ENCODE measurements at regions not wholly inside any gene's neighbourhood (a gene's known extent, or its start where the extent isn't known, plus 50 kb on each side); places are given as distances from the start of the nearest gene placed in this dataset.
A peak's percentile ranks its signal among the peaks of the same experiment; 100 is the strongest.
"Not testable (repeated sequence)": the region's sequence is repeated elsewhere in the genome, so short reads cannot be mapped to it uniquely, and the experiment has no call there.

DNA sequence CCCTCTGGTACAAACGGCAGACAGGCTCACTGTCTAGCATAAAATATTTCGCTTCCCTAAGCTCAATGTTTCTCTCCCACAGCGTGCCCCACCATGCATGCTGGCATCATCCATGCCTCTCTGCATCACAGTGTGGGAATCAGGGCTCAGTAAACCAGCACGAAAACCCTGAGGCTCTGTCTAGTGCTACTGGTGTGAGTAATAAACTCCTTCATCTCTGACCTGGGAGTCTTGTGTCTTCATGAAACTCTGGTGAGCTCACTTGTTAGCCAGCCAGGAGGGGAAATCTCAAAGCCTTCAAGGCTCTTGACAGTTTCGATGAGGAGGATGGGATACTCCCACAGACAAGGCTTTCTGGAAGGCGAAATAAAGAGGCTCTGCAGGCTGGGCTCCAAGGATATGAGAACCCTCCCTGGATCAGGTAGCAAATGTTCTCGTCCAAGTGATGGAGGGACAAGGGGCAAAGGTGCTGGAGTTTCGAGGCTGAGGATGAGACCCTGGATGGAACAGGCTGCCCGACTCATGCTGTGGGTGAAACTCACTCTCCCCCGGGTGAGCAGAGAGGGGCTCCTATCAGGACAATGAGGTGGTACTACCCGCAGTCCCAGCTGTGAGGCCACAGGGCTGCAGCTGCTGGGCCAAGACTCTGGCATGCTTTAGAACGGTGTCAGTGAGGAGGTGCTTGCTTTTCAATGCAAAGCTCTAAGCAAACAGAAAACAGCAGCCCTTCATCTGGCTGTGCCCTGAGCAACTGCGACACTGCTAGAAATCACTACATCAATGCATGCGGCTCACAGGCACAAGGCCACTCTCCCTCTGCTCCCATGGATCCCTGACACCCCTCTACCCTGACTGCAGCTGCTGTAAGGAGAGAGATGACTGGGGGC lies 69.3 kb downstream of the SHANK2 start:
- DNase-seq (ENCODE audit: low read depth): no peak

DNA sequence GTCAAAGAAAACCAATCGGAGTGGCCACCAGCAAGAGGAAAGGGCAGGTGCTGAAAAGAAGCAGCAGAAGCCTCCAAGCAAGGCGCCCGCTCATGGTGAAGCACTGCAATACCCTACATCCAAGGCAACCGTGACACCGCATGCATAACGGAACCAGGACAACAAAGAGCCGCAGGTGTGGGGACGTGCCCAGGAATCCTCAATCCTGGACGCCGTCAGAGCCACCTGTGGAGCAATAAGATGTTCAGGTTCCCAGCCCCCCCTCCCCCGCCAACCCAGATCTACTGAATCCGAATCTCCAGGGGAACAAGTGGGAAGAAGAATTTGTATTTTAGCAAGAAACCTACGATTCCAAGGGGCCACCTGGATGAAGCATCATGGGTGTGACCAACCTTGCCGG lies 70.8 kb downstream of the SHANK2 start:
- no peak for DNase-seq (ENCODE audit: low read depth)

DNA sequence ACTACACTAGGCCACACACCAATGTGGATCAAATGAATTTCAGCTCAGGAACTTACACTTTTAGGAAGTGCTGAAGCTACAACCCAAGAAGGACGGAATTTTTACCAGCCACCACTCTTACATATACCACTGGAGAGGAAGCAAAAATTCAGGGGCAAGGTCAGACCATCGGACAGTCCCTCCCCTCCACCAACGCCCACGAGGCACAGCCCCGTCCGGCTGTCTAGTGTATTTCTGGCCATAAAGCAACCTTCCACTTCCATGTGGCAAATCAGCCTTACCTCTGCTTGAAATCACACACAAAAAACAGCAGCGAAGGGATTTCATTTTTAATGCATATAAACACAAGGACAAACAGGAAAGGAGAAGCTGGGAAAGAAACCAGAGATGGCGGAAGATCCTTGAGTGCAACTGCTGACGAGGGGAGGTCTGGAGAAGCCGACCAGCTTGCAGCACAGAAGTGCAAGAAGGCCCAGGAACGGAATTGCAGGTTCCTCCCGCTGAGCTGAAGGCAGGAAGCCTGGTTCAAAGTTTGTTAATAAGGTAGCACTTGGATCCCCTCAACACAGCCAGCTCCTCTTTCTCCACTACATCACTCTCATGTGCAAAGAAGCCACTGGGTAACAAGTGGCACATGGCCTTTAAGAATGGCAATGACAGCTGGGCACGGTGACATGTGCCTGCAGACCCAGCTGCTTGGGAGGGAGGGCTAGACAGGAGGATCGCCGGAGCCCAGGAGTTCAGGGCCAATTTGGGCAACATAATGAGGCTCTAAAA lies 71.5 kb downstream of the SHANK2 start:
- DNase-seq (ENCODE audit: low read depth): no peak

DNA sequence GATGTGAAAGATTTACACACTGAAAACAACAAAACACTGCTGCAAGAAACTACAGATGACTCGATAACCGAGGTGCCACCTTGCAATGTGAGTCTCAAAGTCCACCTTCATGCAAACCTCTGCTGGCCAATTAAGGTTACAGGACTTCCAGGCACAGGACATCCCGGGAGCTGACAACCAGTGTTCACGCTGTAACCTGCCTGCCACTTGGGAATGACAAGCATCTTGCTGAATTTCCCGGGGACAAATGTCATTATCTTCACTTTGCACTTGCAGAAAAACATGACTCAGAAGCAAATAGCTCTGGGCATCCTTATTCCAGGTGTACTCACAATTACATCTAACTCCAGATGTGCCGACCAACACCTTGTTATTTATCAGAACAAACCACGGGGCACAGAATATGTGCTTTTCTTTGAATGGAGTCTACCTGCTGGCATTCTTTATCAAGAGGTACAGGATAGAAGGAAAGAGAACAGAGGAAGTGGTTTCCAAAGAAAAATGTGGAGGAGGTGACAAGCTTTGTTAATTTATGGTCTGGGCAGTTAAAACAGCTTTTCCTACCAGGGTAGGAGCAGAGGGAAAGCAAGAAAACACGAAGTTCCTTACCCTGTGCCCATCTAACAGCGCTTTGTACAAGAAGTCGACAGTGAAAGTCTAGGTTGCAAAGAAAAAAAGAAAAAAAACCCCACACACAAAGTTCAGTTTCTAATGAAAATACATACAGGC lies 72.3 kb downstream of the SHANK2 start:
- no peak for DNase-seq (ENCODE audit: low read depth)

DNA sequence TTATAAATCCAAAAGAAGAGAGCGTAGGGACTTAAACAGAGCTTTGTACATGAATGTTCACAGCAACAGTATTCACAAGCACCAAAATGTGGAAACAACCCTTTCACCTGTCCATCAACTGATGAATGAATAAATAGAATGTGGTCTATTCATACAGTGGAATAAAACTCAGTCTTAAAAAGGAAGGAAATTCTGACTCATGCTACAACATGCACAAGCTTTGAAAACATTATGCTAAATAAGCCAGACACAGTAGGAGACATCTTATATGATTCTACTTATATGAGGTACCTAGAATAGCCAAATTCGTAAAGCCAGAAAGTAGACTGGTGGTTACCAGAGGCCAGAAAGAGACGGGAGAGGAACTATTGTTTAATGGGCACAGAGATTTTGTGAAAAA lies 74.3 kb downstream of the SHANK2 start:
- no peak for DNase-seq (ENCODE audit: low read depth)

DNA sequence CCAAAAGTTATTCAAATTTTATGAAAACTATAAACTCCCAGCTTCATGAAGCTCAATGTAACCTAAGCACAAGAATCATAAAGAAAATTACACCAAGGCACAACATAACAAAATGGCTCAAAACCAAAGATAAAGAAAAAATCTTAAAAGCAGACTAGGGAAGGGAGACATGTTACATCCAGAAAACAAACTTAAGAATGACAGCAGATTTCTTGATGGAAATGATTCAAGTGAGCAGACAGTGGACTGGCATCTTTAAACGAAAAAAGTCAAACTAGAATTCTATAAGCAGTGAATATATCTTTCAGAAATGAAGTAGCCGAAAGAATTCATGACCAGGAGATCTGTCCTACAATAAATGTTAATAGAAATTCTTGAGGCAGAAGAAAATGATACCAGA lies 75.6 kb downstream of the SHANK2 start:
- no peak for DNase-seq (ENCODE audit: low read depth)

DNA sequence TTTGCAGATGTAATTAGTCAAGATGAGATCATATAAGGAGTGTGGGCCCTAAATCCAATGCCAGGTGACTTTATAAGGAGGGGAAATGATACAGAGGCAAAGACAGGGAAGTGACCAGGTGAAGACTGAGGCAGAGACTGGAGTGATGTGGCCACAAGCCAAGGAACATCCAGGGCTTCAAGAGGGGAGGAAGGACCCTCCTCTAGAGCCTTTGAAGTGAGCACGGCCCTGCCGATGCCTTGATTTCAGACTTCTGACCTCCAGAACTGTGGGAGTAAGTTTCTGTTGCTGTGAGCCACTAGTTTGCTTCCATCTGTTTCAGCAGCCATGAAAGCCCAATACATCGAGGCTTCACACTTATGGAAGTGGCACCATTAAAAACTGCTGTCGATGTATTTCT lies 78.7 kb downstream of the SHANK2 start:
- no peak for DNase-seq (ENCODE audit: low read depth)

DNA sequence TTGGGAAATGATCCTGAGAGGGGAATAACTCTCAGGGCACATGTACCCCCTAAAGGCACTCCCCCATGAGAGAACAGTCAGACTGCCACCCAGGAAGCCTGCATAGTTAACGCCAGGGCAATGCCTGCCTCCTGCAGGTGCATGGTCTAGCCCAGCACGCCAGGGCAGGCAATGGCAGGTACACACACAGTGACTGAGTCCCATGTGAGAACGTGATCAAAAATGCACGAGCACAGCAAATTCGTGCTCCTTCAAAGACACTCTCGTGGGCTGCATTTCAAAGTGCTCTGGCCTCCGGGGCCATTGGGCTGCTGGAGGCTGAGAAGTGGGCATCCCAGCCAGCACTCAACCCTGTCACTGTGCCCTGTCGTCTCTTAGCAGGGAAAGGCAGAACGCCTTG lies 79.7 kb downstream of the SHANK2 start:
- no peak for DNase-seq (ENCODE audit: low read depth)

DNA sequence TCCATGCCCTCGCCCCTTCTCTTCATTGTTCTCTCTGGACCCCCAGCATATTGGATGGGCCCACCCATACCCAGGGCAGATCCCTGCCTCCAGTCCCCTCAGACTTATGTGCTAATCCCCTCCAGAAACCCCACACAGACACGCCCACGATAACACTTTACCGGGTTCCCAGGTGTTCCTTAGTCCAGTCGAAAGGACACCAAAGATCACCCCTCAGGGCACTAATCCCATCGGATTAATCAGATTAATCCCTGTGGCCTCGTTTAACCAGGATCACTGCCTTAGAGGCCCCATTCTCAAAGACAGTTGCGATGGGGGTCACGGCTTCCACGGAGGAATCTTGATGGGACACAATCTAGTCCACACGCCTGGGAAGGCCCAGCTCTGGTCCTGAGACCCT lies 80.8 kb downstream of the SHANK2 start:
- DNase-seq (ENCODE audit: low read depth): no peak

DNA sequence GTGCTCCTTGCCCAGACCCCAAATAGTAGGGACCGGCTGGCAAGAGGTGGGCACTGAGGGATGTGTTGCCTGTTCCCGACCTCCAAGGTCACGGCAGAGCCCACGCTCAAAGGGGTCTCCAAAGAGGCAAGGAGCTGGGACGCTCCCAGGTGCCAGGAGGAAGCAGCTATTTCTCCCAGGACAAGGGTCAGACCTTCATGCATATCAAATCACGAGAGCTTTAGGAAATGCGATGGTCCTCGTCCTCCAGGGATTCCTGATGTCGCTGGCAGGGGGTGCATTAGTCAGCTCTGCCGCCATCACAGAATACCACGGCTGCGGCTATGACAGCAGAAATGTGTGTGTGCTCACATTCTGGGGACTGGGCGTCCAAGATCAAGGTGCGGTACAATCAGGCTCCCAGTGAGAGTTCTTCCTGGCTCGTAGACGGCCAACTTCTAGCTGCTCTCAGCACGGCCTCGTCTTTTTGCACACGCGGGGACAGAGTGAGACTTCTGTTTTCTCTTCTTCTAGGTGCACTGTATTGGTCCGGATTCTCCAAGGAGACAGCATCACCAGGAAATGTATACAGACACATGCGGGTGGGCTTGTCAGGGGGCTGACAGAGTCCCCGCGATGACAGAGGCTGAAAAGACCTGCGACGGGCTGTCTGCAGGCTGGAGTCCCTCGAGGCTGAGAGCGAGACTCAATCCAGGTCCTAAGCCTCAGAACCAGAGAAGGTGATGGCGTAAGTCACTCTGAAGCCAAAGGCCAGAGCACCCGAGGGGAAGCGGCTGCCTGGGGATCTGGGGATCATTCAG lies 81.6 kb downstream of the SHANK2 start:
- no peak for DNase-seq (ENCODE audit: low read depth)

DNA sequence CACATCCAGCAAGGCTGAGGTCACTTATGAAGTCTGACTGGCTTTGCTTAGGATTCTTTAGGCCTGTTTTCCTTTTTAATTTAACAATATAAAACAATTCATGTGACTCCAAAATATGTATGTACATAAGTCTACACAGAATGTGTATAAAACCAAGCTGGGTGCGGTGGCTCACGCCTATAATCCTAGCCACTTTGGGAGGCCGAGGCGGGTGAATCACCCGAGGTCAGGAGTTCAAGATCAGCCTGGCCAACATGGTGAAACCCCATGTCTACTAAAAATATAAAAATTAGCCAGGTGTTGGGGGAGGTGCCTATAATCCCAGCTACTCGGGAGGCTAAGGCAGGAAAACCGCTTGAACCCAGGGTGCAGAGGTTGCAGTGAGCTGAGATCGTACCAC lies 83.1 kb downstream of the SHANK2 start:
- no peak for DNase-seq (ENCODE audit: low read depth)

DNA sequence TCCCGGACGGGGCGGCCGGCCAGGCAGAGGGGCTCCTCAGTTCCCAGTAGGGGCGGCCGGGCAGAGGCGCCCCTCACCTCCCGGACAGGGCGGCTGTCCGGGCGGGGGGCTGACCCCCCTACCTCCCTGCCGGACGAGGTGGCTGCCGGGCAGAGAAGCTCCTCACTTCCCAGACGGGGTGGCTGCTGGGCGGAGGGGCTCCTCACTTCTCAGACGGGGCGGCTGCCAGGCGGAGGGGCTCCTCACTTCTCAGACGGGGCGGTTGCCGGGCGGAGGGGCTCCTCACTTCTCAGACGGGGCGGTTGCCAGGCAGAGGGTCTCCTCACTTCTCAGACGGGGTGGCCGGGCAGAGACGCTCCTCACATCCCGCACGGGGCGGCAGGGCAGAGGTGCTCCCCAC lies 84.6 kb downstream of the SHANK2 start:
- DNase-seq (ENCODE audit: low read depth): not testable (repeated sequence)

DNA sequence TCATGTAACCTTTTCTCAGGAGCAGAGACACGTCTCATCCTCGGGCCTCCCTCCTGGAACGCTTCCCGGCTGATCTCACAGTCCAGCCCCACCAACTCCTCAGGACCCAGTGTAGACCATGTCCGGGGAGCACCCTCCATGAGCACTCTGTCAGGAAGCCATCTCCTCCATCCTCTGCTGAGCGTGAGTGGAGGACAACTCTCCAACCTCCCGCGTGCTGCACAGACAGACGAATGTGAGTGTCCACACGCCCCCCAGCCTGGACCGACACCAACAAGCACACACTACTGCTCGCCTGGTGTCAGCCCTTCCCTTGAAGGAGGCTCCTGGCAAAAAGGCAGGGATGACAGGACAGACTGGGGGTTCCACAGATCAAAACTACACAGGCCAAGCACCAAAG lies 86.6 kb downstream of the SHANK2 start:
- no peak for DNase-seq (ENCODE audit: low read depth)

DNA sequence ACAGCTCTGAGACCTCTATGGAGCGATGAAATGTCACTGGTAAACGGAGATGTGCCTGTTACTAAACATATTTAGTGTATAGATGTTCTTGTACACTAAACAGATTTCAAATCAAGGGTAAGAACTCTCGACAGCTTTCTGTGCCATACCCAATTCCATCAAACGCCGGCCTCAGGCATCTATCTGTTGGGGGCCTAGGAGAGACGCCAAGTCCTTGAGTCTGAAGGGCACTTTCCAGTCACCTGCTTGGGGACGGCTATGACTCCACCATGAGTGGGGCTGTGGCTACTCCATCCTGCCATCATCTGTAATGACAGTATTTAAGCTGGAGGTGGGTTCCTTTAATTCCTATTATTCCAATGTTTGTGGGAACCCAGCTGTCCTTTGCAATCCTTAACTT lies 87.8 kb downstream of the SHANK2 start:
- DNase-seq (ENCODE audit: low read depth): no peak

DNA sequence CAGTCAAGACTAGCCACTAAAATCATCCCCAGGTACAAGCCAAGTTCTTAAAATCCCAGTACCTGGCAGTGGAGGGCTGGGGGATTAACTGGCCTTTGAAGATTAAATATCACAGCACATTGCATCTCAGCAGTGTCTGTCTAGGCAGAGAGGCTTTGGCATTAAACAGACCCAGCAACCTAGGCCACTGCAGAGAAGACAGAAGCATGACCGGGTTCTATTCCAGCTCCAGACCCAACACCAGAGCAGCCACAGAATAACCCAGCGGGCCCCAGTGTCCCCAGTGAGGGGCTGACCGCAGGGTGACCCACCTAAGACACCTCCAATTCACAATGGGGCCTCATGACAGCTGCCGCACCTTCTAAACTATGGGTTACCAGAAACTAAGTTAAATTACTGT lies 88.2 kb downstream of the SHANK2 start:
- DNase-seq (ENCODE audit: low read depth): no peak

DNA sequence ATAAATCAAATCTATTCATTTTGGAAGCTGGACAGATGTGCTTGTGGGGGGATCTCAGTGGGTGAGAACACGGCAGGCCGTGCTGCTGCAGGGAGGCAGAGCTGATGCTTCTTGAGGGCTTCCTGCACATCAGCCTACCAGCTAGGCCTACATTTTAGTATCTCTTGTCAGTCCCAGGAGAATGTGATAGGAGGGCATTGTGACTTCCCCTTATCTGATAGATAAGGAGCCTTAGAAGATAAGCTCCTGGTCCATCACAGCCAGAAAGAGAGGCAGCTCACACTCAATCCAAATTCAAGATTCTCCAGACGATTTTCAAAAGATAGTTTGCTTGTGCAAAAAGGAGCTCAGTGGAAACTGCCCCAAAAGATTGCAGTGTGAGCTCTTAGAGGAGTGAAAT lies 89.0 kb downstream of the SHANK2 start:
- no peak for DNase-seq (ENCODE audit: low read depth)

DNA sequence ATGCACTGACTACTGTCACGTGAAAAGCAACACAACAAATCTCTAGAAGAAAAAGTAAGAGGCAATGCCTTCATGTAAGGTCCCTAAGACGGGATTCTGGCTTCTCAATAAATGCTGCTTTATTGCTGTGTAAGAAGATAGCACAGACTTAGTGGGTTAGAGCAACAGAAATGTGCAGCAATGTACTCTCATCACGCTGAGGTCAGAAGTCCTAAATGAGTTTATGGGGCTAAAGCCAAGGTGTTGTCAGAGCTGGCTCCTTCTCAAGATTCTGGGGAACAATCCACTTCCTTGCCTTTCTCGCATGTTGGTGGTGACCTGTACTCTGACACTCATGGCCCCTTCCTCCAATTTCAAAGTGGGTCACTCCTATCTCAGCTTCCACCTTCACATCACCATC lies 93.4 kb downstream of the SHANK2 start:
- DNase-seq (ENCODE audit: low read depth): no peak

DNA sequence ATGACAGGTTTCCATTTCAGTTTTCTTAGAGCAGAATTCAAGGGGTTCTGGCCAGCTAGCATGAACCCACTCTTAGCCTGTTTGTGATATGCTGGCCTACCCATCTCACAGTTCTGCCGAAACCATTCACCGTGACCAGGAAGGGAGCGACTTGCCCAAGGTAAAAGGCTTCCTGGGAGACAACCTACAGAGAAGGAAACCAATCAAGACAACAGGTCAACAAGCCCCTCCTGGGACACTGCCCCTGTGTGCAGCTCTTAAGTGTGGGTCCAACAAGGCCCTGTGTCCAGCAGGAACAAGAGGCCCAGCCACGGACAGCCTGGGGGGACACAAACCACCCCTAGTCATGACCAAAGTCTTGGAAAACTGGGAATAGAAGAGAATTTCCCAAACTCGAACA lies 94.7 kb downstream of the SHANK2 start:
- DNase-seq (ENCODE audit: low read depth): not testable (repeated sequence)

DNA sequence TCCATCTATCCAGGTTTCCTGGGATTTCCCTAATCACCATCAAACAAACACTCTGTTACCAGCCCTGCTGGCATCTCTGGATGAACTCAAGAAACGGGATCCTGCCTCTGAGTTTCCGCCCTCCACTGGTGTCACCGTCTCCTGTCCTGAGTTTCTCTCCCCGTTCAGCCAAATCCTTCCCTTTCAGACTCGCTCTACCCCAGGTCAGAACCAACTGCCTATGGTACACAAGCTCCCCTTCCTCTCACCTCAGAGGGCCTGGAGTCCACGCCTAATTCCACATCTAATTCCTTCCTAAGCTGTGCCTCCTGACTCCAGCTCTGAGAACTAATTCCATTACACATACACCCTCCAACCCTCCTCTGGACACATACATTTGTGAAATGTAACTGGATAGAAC lies 96.1 kb downstream of the SHANK2 start:
- DNase-seq (ENCODE audit: low read depth): no peak

DNA sequence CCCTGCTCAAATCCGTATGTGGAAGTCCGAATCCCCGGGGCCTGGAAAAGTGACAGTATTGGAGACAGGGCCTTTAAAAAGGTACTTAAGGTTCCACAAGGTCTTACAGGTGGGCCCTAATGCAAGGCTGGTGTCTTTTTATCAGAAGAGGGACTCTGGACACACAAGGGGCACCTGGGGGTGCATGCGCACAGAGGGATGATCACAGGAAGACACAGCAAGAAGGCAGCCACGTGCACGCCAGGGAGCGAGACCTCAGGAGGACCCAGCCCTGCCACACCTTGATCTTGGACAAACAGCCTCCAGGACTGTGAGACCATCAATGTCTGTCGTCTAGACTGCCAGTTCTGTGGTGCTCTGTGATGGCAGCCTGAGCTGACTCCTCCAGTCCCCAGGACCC lies 96.5 kb downstream of the SHANK2 start:
- DNase-seq (ENCODE audit: low read depth): no peak

DNA sequence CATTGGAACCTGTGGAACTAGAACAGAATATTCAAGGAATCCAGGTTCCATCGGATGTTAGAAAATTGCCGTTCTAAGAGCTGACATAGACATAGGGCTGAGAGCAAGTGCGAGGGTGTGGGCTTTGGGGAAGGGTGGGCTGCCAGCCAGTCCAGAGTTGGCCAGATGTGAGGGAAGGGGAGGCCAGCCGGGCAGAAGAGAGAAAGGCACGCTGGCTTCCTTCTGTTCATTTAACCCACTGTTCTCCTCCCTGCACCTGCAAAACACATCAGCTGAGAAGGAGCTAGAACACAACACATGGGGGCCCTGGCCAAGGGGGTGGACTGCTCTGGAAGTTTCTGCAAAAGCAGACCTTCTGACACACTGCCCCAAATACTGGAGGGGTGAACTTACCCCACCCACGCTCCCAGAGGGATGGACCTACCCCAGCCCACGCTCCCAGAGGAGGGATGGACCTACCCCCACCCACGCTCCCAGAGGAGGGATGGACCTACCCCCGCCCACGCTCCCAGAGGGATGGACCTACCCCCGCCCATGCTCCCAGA lies 98.0 kb downstream of the SHANK2 start:
- DNase-seq (ENCODE audit: low read depth): no peak

DNA sequence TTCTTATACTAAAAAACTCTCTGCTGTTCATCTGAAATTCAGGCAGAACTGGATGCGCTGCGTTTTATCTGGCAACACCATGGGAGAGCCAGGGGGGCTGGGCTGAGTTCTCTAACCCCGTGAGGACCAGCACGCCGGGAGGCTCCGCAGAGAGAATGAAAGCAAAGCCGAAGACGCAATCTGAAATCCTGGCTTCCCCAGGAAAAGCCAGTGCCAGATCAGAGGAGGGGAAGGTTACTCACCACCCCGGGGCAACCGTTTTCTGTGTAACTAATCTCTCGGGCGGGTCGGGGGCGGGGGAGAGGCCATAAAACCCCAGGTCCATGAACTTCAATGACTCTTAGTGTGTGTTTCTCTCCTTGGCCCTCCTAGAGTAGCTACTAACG lies 99.4 kb downstream of the SHANK2 start:
- DNase-seq (ENCODE audit: low read depth): peak; percentile 40

All from EH (cell line).